ENCODE measurements at regions not wholly inside any gene's neighbourhood (a gene's known extent, or its start where the extent isn't known, plus 50 kb on each side); places are given as distances from the start of the nearest gene placed in this dataset.

DNA sequence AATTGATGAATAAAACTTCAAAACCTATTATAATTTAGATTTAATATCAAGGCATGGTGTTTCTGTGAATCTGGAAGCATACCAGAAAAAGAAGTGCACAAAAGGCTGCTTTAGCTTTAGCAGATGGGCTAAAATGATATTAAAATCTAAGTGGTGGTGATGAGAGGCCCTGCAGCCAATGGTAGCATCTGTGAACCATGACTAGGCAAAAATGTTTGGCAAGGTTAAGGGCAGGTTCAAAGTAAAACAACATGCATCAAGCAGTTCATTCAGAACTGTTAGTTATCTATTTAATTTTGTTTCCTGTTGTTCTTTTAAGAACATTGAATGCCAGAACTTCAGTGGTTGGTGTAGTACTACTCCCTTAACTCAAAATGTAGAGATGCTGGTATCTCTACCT is 1736.9 kb upstream of the CELF4 start:
- Histone ChIP-seq H3K9me3 (no peaks in the 10 kb centered on the region), H3K4me3 (no peak overlapping the region), H3K27me3 (replicated peaks in 1 of 7) (no peaks in the 10 kb centered on the region), H3K36me3 (no peaks in the 10 kb centered on the region), H3K27ac (no peak overlapping the region), H3K4me1 (no peaks in the 10 kb centered on the region)
- no peak for DNase-seq
- TF ChIP-seq POLR2A (IDR thresholded peaks at IDR 0.05) (no peak), POLR2AphosphoS5 (IDR thresholded peaks at IDR 0.05) (no peak)
- TF ChIP-seq, protein P1, sequence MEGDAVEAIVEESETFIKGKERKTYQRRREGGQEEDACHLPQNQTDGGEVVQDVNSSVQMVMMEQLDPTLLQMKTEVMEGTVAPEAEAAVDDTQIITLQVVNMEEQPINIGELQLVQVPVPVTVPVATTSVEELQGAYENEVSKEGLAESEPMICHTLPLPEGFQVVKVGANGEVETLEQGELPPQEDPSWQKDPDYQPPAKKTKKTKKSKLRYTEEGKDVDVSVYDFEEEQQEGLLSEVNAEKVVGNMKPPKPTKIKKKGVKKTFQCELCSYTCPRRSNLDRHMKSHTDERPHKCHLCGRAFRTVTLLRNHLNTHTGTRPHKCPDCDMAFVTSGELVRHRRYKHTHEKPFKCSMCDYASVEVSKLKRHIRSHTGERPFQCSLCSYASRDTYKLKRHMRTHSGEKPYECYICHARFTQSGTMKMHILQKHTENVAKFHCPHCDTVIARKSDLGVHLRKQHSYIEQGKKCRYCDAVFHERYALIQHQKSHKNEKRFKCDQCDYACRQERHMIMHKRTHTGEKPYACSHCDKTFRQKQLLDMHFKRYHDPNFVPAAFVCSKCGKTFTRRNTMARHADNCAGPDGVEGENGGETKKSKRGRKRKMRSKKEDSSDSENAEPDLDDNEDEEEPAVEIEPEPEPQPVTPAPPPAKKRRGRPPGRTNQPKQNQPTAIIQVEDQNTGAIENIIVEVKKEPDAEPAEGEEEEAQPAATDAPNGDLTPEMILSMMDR (IDR thresholded peaks at IDR 0.05 in 8 of 11, conservative IDR thresholded peaks at IDR 0.05 in 3 of 11), result no peak
- intact Hi-C loops (cut with DNase I; ENCODE audit: low total_unique reads), result no loop called here

DNA sequence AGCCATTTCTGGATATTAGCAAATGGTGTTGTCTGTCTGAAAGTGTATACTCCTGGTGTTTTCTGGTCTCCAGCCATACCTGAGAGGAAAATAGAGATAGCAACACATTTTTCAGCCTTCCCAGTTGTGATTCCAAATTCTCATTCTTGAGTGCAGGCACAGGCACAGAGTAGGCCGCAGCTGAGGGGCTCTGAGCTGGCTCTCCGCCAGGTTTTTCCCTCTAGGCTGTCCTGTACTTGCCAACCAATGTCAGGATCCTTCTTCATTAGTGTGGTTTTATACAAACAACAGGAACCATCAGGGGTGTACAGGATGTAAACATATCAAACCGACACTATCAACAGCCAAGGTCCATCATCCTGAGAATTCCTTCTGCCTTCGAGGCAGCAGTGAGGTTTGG is 1733.6 kb upstream of the CELF4 start:
- no peak for DNase-seq
- intact Hi-C loops (cut with DNase I; ENCODE audit: low total_unique reads), result no loop called here
- H3K27ac ChIP-seq, result no peak overlapping the region
- no peaks in the 10 kb centered on the region for H3K27me3 ChIP-seq (replicated peaks in 1 of 7)
- TF ChIP-seq POLR2AphosphoS5 (IDR thresholded peaks at IDR 0.05) (no peak), POLR2A (IDR thresholded peaks at IDR 0.05) (no peak)
- TF ChIP-seq, protein P1 (IDR thresholded peaks at IDR 0.05 in 8 of 11, conservative IDR thresholded peaks at IDR 0.05 in 3 of 11), result no peak
- no peaks in the 10 kb centered on the region for H3K9me3 ChIP-seq
- no peak overlapping the region for H3K4me3 ChIP-seq
- no peaks in the 10 kb centered on the region for H3K36me3 ChIP-seq
- WGBS, 5 donors, result 67 to 82% (median 68%) methylated on average over 4 of the region's 4 CpGs
- no peaks in the 10 kb centered on the region for H3K4me1 ChIP-seq

DNA sequence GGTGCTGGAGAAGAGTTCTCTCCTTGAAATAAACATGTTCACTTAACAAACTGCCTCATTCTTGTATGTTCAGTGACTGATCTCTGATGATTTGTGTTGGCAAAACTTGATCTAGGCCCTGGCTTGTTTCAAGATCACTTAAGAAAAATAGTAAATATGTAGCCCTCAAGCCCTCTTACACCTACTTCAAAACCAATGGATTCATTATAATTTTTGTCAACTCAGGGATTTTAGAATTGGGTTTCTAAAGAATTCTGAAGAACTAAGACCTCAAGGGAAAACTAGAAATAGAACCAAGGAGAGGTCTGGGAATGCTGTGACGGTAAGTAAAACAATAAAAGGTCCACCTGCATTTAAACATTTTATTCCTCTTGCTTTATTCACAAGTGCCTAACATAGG is 1731.6 kb upstream of the CELF4 start:
- WGBS, 5 donors, result 78 to 94% (median 84%) methylated on average over 1 of the region's 1 CpG
- TF ChIP-seq POLR2A (IDR thresholded peaks at IDR 0.05) (no peak), POLR2AphosphoS5 (IDR thresholded peaks at IDR 0.05) (no peak)
- TF ChIP-seq, protein P1 (IDR thresholded peaks at IDR 0.05 in 8 of 11, conservative IDR thresholded peaks at IDR 0.05 in 3 of 11), result no peak
- no peaks in the 10 kb centered on the region for H3K9me3 ChIP-seq
- no peaks in the 10 kb centered on the region for H3K4me1 ChIP-seq
- no peaks in the 10 kb centered on the region for H3K27me3 ChIP-seq (replicated peaks in 1 of 7)
- H3K27ac ChIP-seq, result no peak overlapping the region
- H3K4me3 ChIP-seq, result no peak overlapping the region
- intact Hi-C loops (cut with DNase I; ENCODE audit: low total_unique reads), result no loop called here
- no peak for DNase-seq
- no peaks in the 10 kb centered on the region for H3K36me3 ChIP-seq

DNA sequence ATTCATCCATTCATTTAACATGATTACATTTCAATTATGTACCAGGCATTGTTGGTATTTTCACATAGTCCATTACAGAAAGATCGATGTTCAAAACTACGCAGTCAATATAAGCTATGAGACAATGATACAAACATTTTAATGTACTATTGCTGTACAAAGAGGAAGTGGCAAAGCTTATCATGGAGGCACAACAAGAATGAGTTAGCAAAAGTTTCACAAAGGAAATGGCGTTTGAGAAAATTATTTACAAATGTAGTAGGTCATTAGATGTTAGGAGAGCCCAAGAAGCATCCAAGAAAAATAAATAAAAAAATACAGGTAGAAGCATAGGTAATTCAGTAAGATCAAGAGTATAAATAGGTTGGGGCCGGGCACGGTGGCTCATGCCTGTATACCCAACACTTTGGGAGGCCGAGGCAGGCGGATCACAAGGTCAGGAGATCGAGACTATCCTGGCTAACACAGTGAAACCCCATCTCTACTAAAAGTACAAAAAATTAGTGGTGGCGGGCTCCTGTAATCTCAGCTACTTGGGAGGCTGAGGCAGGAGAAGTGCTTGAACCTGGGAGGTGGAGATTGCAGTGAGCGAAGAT is 1730.8 kb upstream of the CELF4 start:
- no peak for DNase-seq
- H3K4me3 ChIP-seq, result no peak overlapping the region
- no peaks in the 10 kb centered on the region for H3K36me3 ChIP-seq
- no peaks in the 10 kb centered on the region for H3K27me3 ChIP-seq (replicated peaks in 1 of 7)
- intact Hi-C loops (cut with DNase I; ENCODE audit: low total_unique reads), result no loop called here
- H3K27ac ChIP-seq, result no peak overlapping the region
- TF ChIP-seq POLR2AphosphoS5 (IDR thresholded peaks at IDR 0.05), result no peak
- no peaks in the 10 kb centered on the region for H3K4me1 ChIP-seq
- H3K9me3 ChIP-seq, result no peaks in the 10 kb centered on the region
- WGBS, 5 donors, result 78 to 87% (median 83%) methylated on average over 10 of the region's 10 CpGs

DNA sequence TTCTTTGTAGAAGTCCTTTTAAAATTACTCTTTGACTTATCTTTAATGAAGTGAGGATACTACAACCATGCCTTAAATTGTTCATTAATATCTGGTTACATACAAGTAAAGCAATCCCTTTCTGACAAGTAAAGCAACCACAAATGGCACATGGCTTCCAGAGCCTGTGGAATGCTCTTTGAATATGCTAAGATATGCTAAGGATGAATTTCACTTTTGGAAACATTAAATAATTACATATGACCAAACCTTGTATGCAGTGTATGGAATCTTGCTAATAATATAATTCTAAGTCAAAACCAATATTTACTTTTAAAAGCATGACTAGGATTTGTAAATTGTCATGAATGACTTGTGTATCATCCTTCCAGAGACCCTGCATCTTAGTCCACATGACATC is 1711.2 kb upstream of the CELF4 start:
- intact Hi-C loops (cut with DNase I; ENCODE audit: low total_unique reads), result no loop called here
- Histone ChIP-seq H3K36me3 (no peaks in the 10 kb centered on the region), H3K9me3 (peaks cover 0 to 4% (median 0%) of the 10 kb centered on the region in 8 donors), H3K27ac (no peak overlapping the region), H3K27me3 (replicated peaks in 1 of 7) (no peaks in the 10 kb centered on the region), H3K4me1 (no peaks in the 10 kb centered on the region), H3K4me3 (no peak overlapping the region)
- TF ChIP-seq, protein P1 (IDR thresholded peaks at IDR 0.05 in 8 of 11, conservative IDR thresholded peaks at IDR 0.05 in 3 of 11), result no peak
- TF ChIP-seq POLR2AphosphoS5 (IDR thresholded peaks at IDR 0.05) (no peak), POLR2A (IDR thresholded peaks at IDR 0.05) (no peak)
- no peak for DNase-seq
